ENCODE measurements at regions not wholly inside any gene's neighbourhood (a gene's known extent, or its start where the extent isn't known, plus 50 kb on each side); places are given as distances from the start of the nearest gene placed in this dataset.
"Not testable (repeated sequence)": the region's sequence is repeated elsewhere in the genome, so short reads cannot be mapped to it uniquely, and the experiment has no call there.

- H3K9ac ChIP-seq (ENCODE audit: low read depth in 1 of 2, low read length in 2 of 2) = no peak overlapping the region
- no peaks in the 10 kb centered on the region for H3K4me1 ChIP-seq (ENCODE audit: control insufficient read depth in 4 of 4, insufficient read depth in 4 of 4, low read length in 3 of 4)
- H3K27me3 ChIP-seq (ENCODE audit: control insufficient read depth in 4 of 4, insufficient read depth in 4 of 4, low read length in 3 of 4) = no peaks in the 10 kb centered on the region
- no peaks in the 10 kb centered on the region for H3K9me3 ChIP-seq (ENCODE audit: control insufficient read depth in 4 of 4, low read length in 3 of 4)
- no peak overlapping the region for H3K27ac ChIP-seq (ENCODE audit: low read depth in 1 of 2, low read length in 2 of 2)
- WGBS = 72% methylated on average over 1 of the region's 1 CpG
- DNase-seq (ENCODE audit: low spot score) = no peak
- no peak overlapping the region for H3K4me3 ChIP-seq (ENCODE audit: low read depth in 1 of 3, low read length in 3 of 3)
- TF ChIP-seq FOXA2 (IDR thresholded peaks at IDR 0.05) (no peak), YY1 (IDR thresholded peaks at IDR 0.05) (no peak), GABPA (IDR thresholded peaks at IDR 0.05 in 1 of 2, conservative IDR thresholded peaks at IDR 0.05 in 1 of 2) (no peak), HNF4A (conservative IDR thresholded peaks at IDR 0.05) (no peak)
- H3K36me3 ChIP-seq (ENCODE audit: control insufficient read depth in 4 of 4, insufficient read depth in 3 of 4, low read depth in 1 of 4, low read length in 3 of 4) = no peaks in the 10 kb centered on the region
Measured at GRCh38 chr7:68222311-68222710, 1225.7 kb downstream of the TYW1 start.

DNA sequence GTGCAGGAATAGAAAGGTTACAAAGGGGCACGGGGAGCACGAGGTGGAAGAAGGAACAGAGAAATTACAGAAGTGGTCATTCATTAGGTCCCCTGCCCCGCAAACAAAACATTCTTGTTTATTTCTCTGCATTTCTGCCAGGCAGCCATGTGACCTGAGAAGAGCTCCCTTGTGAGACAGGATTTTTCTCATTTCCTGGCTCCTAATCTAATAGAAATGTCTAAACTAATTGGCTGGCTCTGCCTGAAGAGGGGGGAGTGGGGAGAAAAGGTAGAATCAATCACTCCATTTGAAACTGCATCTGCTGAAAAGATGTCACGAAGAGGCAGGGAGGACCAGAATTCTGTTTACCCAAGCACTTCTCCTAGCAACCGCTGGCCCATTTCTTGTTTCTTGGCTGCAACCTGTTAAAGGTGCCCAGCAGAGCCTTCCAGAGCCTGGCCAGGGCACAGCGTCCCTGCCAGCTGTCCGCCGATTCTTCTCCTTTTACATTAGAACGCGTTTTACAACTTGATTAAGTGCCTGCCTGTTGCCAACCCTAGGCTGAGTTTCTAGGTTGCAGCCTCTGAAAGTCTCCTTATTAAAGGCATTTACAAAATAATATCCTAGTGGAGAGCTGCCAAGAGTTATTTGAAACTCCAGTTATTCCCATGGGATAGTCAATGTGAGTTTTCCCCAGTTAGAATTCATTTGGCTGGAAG lies 1227.6 kb downstream of the TYW1 start:
- TF ChIP-seq HNF4G (IDR thresholded peaks at IDR 0.05) (no peak), EGR1 (IDR thresholded peaks at IDR 0.05; ENCODE audit: low read depth in 2 of 2) (no peak), RAD21 (IDR thresholded peaks at IDR 0.05) (no peak), NR2F2 (IDR thresholded peaks at IDR 0.05) (no peak), CTCF (IDR thresholded peaks at IDR 0.05; ENCODE audit: low read depth, low read length, missing input control) (no peak), ATF3 (IDR thresholded peaks at IDR 0.05) (no peak), TAF1 (conservative IDR thresholded peaks at IDR 0.05) (no peak), HNF4A (conservative IDR thresholded peaks at IDR 0.05) (no peak), GABPA (IDR thresholded peaks at IDR 0.05 in 1 of 2, conservative IDR thresholded peaks at IDR 0.05 in 1 of 2) (no peak), YY1 (IDR thresholded peaks at IDR 0.05) (no peak)
- TF ChIP-seq, protein P1, sequence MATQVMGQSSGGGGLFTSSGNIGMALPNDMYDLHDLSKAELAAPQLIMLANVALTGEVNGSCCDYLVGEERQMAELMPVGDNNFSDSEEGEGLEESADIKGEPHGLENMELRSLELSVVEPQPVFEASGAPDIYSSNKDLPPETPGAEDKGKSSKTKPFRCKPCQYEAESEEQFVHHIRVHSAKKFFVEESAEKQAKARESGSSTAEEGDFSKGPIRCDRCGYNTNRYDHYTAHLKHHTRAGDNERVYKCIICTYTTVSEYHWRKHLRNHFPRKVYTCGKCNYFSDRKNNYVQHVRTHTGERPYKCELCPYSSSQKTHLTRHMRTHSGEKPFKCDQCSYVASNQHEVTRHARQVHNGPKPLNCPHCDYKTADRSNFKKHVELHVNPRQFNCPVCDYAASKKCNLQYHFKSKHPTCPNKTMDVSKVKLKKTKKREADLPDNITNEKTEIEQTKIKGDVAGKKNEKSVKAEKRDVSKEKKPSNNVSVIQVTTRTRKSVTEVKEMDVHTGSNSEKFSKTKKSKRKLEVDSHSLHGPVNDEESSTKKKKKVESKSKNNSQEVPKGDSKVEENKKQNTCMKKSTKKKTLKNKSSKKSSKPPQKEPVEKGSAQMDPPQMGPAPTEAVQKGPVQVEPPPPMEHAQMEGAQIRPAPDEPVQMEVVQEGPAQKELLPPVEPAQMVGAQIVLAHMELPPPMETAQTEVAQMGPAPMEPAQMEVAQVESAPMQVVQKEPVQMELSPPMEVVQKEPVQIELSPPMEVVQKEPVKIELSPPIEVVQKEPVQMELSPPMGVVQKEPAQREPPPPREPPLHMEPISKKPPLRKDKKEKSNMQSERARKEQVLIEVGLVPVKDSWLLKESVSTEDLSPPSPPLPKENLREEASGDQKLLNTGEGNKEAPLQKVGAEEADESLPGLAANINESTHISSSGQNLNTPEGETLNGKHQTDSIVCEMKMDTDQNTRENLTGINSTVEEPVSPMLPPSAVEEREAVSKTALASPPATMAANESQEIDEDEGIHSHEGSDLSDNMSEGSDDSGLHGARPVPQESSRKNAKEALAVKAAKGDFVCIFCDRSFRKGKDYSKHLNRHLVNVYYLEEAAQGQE (IDR thresholded peaks at IDR 0.05) = no peak
- 61% methylated on average over 10 of the region's 10 CpGs for WGBS
- H3K4me1 ChIP-seq (ENCODE audit: control insufficient read depth in 4 of 4, insufficient read depth in 4 of 4, low read length in 3 of 4) = no peaks in the 10 kb centered on the region
- no peaks in the 10 kb centered on the region for H3K36me3 ChIP-seq (ENCODE audit: control insufficient read depth in 4 of 4, insufficient read depth in 3 of 4, low read depth in 1 of 4, low read length in 3 of 4)
- H3K27me3 ChIP-seq (ENCODE audit: control insufficient read depth in 4 of 4, insufficient read depth in 4 of 4, low read length in 3 of 4) = no peaks in the 10 kb centered on the region
- no peak overlapping the region for H3K27ac ChIP-seq (ENCODE audit: low read depth in 1 of 2, low read length in 2 of 2)
- H3K9ac ChIP-seq (ENCODE audit: low read depth in 1 of 2, low read length in 2 of 2) = no peak overlapping the region
- no peak for DNase-seq (ENCODE audit: low spot score)
- no peak overlapping the region for H3K4me3 ChIP-seq (ENCODE audit: low read depth in 1 of 3, low read length in 3 of 3)
- no peaks in the 10 kb centered on the region for H3K9me3 ChIP-seq (ENCODE audit: control insufficient read depth in 4 of 4, low read length in 3 of 4)

DNA sequence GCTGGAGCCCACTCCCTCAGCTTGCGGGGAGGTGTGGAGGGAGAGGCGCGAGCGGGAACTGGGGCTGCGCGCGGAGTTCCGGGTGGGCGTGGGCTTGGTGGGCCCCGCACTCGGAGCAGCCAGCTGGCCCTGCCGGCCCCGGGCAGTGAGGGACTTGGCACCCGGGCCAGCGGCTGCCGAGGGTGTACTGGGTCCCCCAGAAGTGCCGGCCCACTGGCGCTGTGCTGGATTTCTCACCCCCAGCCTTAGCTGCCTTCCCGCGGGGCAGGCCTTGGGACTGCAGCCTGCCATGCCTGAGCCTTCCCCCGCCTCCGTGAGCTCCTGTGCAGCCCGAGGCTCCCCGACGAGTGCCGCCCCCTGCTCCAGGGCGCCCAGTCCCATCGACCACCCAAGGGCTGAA lies 1234.4 kb downstream of the TYW1 start:
- not testable (repeated sequence) for H3K36me3 ChIP-seq (ENCODE audit: control insufficient read depth in 4 of 4, insufficient read depth in 3 of 4, low read depth in 1 of 4, low read length in 3 of 4); H3K4me1 ChIP-seq (ENCODE audit: control insufficient read depth in 4 of 4, insufficient read depth in 4 of 4, low read length in 3 of 4); H3K4me3 ChIP-seq (ENCODE audit: low read depth in 1 of 3, low read length in 3 of 3); H3K9me3 ChIP-seq (ENCODE audit: control insufficient read depth in 4 of 4, low read length in 3 of 4); DNase-seq (ENCODE audit: low spot score); H3K27ac ChIP-seq (ENCODE audit: low read depth in 1 of 2, low read length in 2 of 2); H3K27me3 ChIP-seq (ENCODE audit: control insufficient read depth in 4 of 4, insufficient read depth in 4 of 4, low read length in 3 of 4); H3K9ac ChIP-seq (ENCODE audit: low read depth in 1 of 2, low read length in 2 of 2)
- 84% methylated on average over 22 of the region's 28 CpGs for WGBS
